ENCODE measurements at regions not wholly inside any gene's neighbourhood (a gene's known extent, or its start where the extent isn't known, plus 50 kb on each side); places are given as distances from the start of the nearest gene placed in this dataset.

- TF ChIP-seq EP300 (IDR thresholded peaks at IDR 0.05; ENCODE audit: borderline replicate concordance in 1 of 2, low read depth in 1 of 2, low read length in 1 of 2) (no peak), POLR2AphosphoS5 (IDR thresholded peaks at IDR 0.05; ENCODE audit: low read depth, low read length) (no peak), CTCF (IDR thresholded peaks at IDR 0.05) (no peak), SIN3A (IDR thresholded peaks at IDR 0.05; ENCODE audit: borderline replicate concordance, low read depth, low read length) (no peak), JUND (IDR thresholded peaks at IDR 0.05) (no peak), TCF12 (IDR thresholded peaks at IDR 0.05) (no peak), NFIC (IDR thresholded peaks at IDR 0.05; ENCODE audit: borderline replicate concordance) (no peak), MXI1 (IDR thresholded peaks at IDR 0.05; ENCODE audit: low read depth, low read length) (no peak), EZH2phosphoT487 (IDR thresholded peaks at IDR 0.05; ENCODE audit: borderline replicate concordance, low read depth) (no peak), IRF3 (IDR thresholded peaks at IDR 0.05; ENCODE audit: low read depth, low read length) (no peak), PBX3 (IDR thresholded peaks at IDR 0.05) (no peak)
These were observed 1162.7 kb downstream of the BCL11B start for GRCh38 chr14:98109326-98109725.

All from SK-N-SH (cell line).